Brain microvascular endothelial cell (primary cell): ENCODE measurements at regions not wholly inside any gene's neighbourhood (a gene's known extent, or its start where the extent isn't known, plus 50 kb on each side); places are given as distances from the start of the nearest gene placed in this dataset.

Experiments used
- DNase-seq: peaks from one replicate; pipeline ENCODE4 v3.0.0-alpha.2; 2020
- H3K27ac ChIP-seq: fragments of 250-450 bp; sonication (Bioruptor Pico); 2 replicates; pipeline ENCODE4 v1.5.1; 2020; ENCODE audit warnings: mild to moderate bottlenecking, moderate library complexity
- H3K27me3 ChIP-seq: fragments of 250-450 bp; sonication (Bioruptor Pico); replicated peaks from 2 replicates; pipeline ENCODE4 v1.5.1; 2020; ENCODE audit warnings: mild to moderate bottlenecking
- H3K36me3 ChIP-seq: fragments of 250-450 bp; sonication (Bioruptor Pico); replicated peaks from 2 replicates; pipeline ENCODE4 v1.5.1; 2020; ENCODE audit warnings: mild to moderate bottlenecking
- H3K4me3 ChIP-seq: 2 replicates; pipeline ENCODE4 v1.5.1; 2011; ENCODE audit warnings: low read depth, mild to moderate bottlenecking, control low read depth, low read length, moderate library complexity
- CTCF ChIP-seq: IDR thresholded peaks from 2 replicates; pipeline ENCODE4 v1.5.1; 2011; ENCODE audit warnings: low read depth, mild to moderate bottlenecking, moderate library complexity, low read length, control low read depth, inconsistent platforms; ENCODE audit errors: missing control alignments
- in situ Hi-C: cut with HindIII; loops from 2 replicates; pipeline ENCODE4 v1.10.0; 2017; ENCODE audit warnings: low sequenced_read_pairs, low pct_ligation_motif_present

- Histone ChIP-seq H3K4me3 (no peak overlapping the region), H3K27ac (no peak overlapping the region), H3K27me3 (no peaks in the 10 kb centered on the region), H3K36me3 (no peaks in the 10 kb centered on the region)
- TF ChIP-seq CTCF: no peak
- in situ Hi-C loops: no loop called here
- no peak for DNase-seq
Observed at GRCh38 chr9:32011049-32011448, 373.4 kb upstream of the ACO1 start.

- Histone ChIP-seq H3K4me3 (no peak overlapping the region), H3K36me3 (no peaks in the 10 kb centered on the region), H3K27ac (no peak overlapping the region), H3K27me3 (no peaks in the 10 kb centered on the region)
- DNase-seq: no peak
- in situ Hi-C loops: no loop called here
- TF ChIP-seq CTCF: no peak
Observed at GRCh38 chr9:32015795-32016194, 368.6 kb upstream of the ACO1 start.

- H3K36me3 ChIP-seq: no peaks in the 10 kb centered on the region
- no peaks in the 10 kb centered on the region for H3K27me3 ChIP-seq
- no peak overlapping the region for H3K4me3 ChIP-seq
- no peak for DNase-seq
- H3K27ac ChIP-seq: no peak overlapping the region
- TF ChIP-seq CTCF: no peak
- in situ Hi-C loops: no loop called here
Observed at GRCh38 chr9:32045513-32045912, 338.9 kb upstream of the ACO1 start.

GRCh38 chr9:32067261-32067660, 317.2 kb upstream of the ACO1 start:
- Histone ChIP-seq H3K36me3 (no peaks in the 10 kb centered on the region), H3K27me3 (no peaks in the 10 kb centered on the region), H3K4me3 (no peak overlapping the region), H3K27ac (no peak overlapping the region)
- DNase-seq: no peak
- in situ Hi-C loops: no loop called here
- TF ChIP-seq CTCF: no peak

- DNase-seq: no peak
- H3K27ac ChIP-seq: no peak overlapping the region
- H3K36me3 ChIP-seq: no peaks in the 10 kb centered on the region
- no peak overlapping the region for H3K4me3 ChIP-seq
- TF ChIP-seq CTCF: no peak
- in situ Hi-C loops: no loop called here
- no peaks in the 10 kb centered on the region for H3K27me3 ChIP-seq
Observed at GRCh38 chr9:32069169-32069813, 315.2 kb upstream of the ACO1 start.

- in situ Hi-C loops: no loop called here
- no peak for DNase-seq
- no peak for TF ChIP-seq CTCF
- Histone ChIP-seq H3K27ac (no peak overlapping the region), H3K27me3 (no peaks in the 10 kb centered on the region), H3K4me3 (no peak overlapping the region), H3K36me3 (no peaks in the 10 kb centered on the region)
Observed at GRCh38 chr9:32069969-32070368, 314.5 kb upstream of the ACO1 start.
